ENCODE measurements at regions not wholly inside any gene's neighbourhood (a gene's known extent, or its start where the extent isn't known, plus 50 kb on each side); places are given as distances from the start of the nearest gene placed in this dataset.

DNA sequence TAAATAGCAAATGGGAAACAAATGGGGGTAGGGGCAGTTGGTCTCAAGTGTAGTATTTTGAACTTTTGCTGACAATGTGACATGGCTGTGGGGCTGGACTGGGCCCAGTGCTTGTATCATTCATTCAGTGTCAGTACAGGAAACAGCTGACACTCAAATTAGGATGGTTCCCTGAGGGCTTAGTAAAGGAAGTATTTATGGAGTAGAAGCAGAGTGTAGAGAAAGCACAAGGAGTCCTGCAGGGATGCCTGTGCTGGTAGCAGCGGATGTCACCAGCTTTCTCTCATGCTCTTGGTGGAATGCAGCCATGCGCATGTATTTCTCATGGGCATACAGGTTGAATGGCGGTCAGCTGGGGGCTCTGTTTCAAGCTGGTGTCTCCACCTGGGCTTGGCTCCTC, 72.9 kb upstream of the SLC44A1 start:
- Histone ChIP-seq H3K27me3 (ENCODE audit: control insufficient read depth, insufficient read depth, low read length) (no peaks in the 10 kb centered on the region), H3K36me3 (ENCODE audit: control insufficient read depth, insufficient read depth, low read length) (no peaks in the 10 kb centered on the region), H3K4me3 (ENCODE audit: low read length) (no peak overlapping the region), H3K27ac (ENCODE audit: low read depth, low read length) (no peak overlapping the region), H3K4me1 (ENCODE audit: control insufficient read depth, insufficient read depth, low read length) (no peaks in the 10 kb centered on the region), H3K9ac (ENCODE audit: low read length) (no peak overlapping the region)

GRCh38 chr9:105172436-105172835, 72.0 kb upstream of the SLC44A1 start:
- no peak overlapping the region for H3K27ac ChIP-seq (ENCODE audit: low read depth, low read length)
- H3K27me3 ChIP-seq (ENCODE audit: control insufficient read depth, insufficient read depth, low read length), result no peaks in the 10 kb centered on the region
- H3K4me3 ChIP-seq (ENCODE audit: low read length), result no peak overlapping the region
- H3K4me1 ChIP-seq (ENCODE audit: control insufficient read depth, insufficient read depth, low read length), result no peaks in the 10 kb centered on the region
- no peak overlapping the region for H3K9ac ChIP-seq (ENCODE audit: low read length)
- H3K36me3 ChIP-seq (ENCODE audit: control insufficient read depth, insufficient read depth, low read length), result no peaks in the 10 kb centered on the region

- Histone ChIP-seq H3K27me3 (ENCODE audit: control insufficient read depth, insufficient read depth, low read length) (no peaks in the 10 kb centered on the region), H3K36me3 (ENCODE audit: control insufficient read depth, insufficient read depth, low read length) (no peaks in the 10 kb centered on the region), H3K9ac (ENCODE audit: low read length) (no peak overlapping the region), H3K4me3 (ENCODE audit: low read length) (no peak overlapping the region), H3K4me1 (ENCODE audit: control insufficient read depth, insufficient read depth, low read length) (no peaks in the 10 kb centered on the region), H3K27ac (ENCODE audit: low read depth, low read length) (no peak overlapping the region)
Measured at GRCh38 chr9:105173306-105173705, 71.1 kb upstream of the SLC44A1 start.

- Histone ChIP-seq H3K27ac (ENCODE audit: low read depth, low read length) (no peak overlapping the region), H3K36me3 (ENCODE audit: control insufficient read depth, insufficient read depth, low read length) (no peaks in the 10 kb centered on the region), H3K27me3 (ENCODE audit: control insufficient read depth, insufficient read depth, low read length) (no peaks in the 10 kb centered on the region), H3K9ac (ENCODE audit: low read length) (no peak overlapping the region), H3K4me3 (ENCODE audit: low read length) (no peak overlapping the region), H3K4me1 (ENCODE audit: control insufficient read depth, insufficient read depth, low read length) (no peaks in the 10 kb centered on the region)
Measured at GRCh38 chr9:105173826-105174225, 70.6 kb upstream of the SLC44A1 start.

- Histone ChIP-seq H3K4me3 (ENCODE audit: low read length) (no peak overlapping the region), H3K27me3 (ENCODE audit: control insufficient read depth, insufficient read depth, low read length) (no peaks in the 10 kb centered on the region), H3K4me1 (ENCODE audit: control insufficient read depth, insufficient read depth, low read length) (no peaks in the 10 kb centered on the region), H3K9ac (ENCODE audit: low read length) (no peak overlapping the region), H3K27ac (ENCODE audit: low read depth, low read length) (no peak overlapping the region), H3K36me3 (ENCODE audit: control insufficient read depth, insufficient read depth, low read length) (no peaks in the 10 kb centered on the region)
Measured at GRCh38 chr9:105176194-105176593, 68.3 kb upstream of the SLC44A1 start.

DNA sequence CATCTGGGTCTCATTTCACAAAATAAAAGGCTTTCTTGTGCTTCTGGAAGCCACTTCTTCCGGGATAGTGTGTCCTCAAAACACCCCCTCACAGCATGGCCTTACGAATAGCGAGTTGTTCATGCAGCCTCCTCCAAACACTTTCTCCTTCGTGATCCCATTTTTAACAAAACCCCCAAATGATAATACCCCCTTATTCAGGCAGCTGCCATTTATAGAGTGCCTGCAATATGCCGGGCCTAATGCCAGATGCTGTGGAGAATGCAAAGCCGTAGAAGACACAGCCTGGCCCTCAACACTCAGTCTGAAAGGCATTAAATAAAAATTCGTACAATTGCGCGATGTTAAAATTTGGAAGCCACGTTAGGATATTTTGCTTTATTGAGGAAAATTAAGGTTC, 66.4 kb upstream of the SLC44A1 start:
- Histone ChIP-seq H3K9ac (ENCODE audit: low read length) (no peak overlapping the region), H3K4me3 (ENCODE audit: low read length) (no peak overlapping the region), H3K27ac (ENCODE audit: low read depth, low read length) (no peak overlapping the region), H3K27me3 (ENCODE audit: control insufficient read depth, insufficient read depth, low read length) (no peaks in the 10 kb centered on the region), H3K36me3 (ENCODE audit: control insufficient read depth, insufficient read depth, low read length) (no peaks in the 10 kb centered on the region), H3K4me1 (ENCODE audit: control insufficient read depth, insufficient read depth, low read length) (no peaks in the 10 kb centered on the region)

- Histone ChIP-seq H3K27me3 (ENCODE audit: control insufficient read depth, insufficient read depth, low read length) (no peaks in the 10 kb centered on the region), H3K4me3 (ENCODE audit: low read length) (no peak overlapping the region), H3K27ac (ENCODE audit: low read depth, low read length) (no peak overlapping the region), H3K9ac (ENCODE audit: low read length) (no peak overlapping the region), H3K36me3 (ENCODE audit: control insufficient read depth, insufficient read depth, low read length) (no peaks in the 10 kb centered on the region), H3K4me1 (ENCODE audit: control insufficient read depth, insufficient read depth, low read length) (no peaks in the 10 kb centered on the region)
Measured at GRCh38 chr9:105187781-105188180, 56.7 kb upstream of the SLC44A1 start.

DNA sequence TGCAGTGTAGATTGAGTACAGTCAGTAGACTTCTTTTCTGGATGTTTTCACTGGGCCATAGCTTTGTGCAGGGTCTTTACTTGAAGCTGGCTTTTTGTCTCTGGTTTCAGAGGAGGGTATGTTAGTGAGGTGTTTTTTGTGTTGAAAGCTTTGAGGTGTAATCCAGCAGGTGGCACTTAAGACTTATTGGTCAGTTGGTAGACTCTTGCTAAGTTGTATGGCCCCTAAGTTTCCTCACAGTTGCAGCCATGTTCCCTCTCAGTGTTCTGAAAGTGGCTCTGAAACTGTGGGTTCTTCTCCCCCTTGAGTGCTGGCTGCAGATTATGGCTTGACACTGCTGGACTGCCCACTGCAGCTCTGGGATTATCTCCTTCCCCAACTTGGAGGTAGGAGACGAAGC, 55.7 kb upstream of the SLC44A1 start:
- Histone ChIP-seq H3K9ac (ENCODE audit: low read length) (no peak overlapping the region), H3K27me3 (ENCODE audit: control insufficient read depth, insufficient read depth, low read length) (no peaks in the 10 kb centered on the region), H3K27ac (ENCODE audit: low read depth, low read length) (no peak overlapping the region), H3K4me3 (ENCODE audit: low read length) (no peak overlapping the region), H3K4me1 (ENCODE audit: control insufficient read depth, insufficient read depth, low read length) (no peaks in the 10 kb centered on the region), H3K36me3 (ENCODE audit: control insufficient read depth, insufficient read depth, low read length) (no peaks in the 10 kb centered on the region)

DNA sequence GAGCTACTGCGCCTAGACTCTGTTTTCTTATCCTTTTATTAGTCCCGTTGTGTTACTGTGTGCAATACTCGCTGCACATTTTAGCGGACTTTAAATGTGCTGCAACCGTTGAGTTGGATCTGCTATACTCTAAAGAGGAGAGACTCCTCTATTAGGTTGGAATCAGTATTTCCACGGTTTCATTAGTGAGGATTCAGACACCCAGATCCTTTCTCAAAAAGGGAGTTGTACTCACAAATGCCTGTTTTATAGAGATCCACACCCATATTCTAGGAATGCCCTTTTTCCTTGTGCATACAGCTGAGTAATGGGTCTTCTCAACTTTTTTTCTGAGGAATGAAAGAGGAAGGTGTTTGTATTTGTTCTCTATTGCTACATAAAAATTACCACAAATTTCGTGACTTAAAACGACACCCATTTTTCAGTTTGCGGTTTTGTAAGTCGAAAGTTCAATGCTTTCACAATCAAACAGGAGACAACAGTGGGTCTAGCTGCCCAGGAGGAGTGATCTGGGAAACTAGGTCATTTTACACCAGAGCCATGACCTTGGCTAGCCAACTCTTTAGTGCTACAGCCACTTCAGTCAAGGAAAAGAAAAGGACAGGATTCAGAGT, 52.8 kb upstream of the SLC44A1 start:
- Histone ChIP-seq H3K4me3 (ENCODE audit: low read length) (no peak overlapping the region), H3K36me3 (ENCODE audit: control insufficient read depth, insufficient read depth, low read length) (no peaks in the 10 kb centered on the region), H3K4me1 (ENCODE audit: control insufficient read depth, insufficient read depth, low read length) (no peaks in the 10 kb centered on the region), H3K27me3 (ENCODE audit: control insufficient read depth, insufficient read depth, low read length) (no peaks in the 10 kb centered on the region), H3K9ac (ENCODE audit: low read length) (no peak overlapping the region), H3K27ac (ENCODE audit: low read depth, low read length) (no peak overlapping the region)

- H3K36me3 ChIP-seq (ENCODE audit: control insufficient read depth, insufficient read depth, low read length), result no peaks in the 10 kb centered on the region
- H3K9ac ChIP-seq (ENCODE audit: low read length), result no peak overlapping the region
- H3K4me3 ChIP-seq (ENCODE audit: low read length), result no peak overlapping the region
- no peak overlapping the region for H3K27ac ChIP-seq (ENCODE audit: low read depth, low read length)
- H3K27me3 ChIP-seq (ENCODE audit: control insufficient read depth, insufficient read depth, low read length), result no peaks in the 10 kb centered on the region
- no peaks in the 10 kb centered on the region for H3K4me1 ChIP-seq (ENCODE audit: control insufficient read depth, insufficient read depth, low read length)
Measured at GRCh38 chr9:105193560-105193959, 50.9 kb upstream of the SLC44A1 start.

DNA sequence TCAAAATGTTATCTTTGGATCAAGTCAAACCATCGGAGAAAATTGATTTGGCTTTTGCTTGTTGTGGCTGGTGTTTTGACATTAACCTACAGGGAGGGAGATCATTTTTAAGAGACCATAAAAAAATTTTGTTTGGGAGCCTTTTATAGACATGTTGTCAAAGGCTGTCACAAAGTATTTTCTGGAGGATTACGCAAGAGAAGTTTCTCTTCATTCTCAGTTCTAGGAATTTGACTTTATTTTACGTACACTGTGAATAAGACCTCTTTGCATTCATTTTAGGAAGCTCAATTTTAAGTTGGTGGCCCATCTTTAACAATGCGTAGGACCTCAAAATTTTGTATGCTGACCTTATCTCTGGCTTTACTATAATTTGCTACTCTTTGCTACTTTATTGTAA, 50.2 kb upstream of the SLC44A1 start:
- no peaks in the 10 kb centered on the region for H3K4me1 ChIP-seq (ENCODE audit: control insufficient read depth, insufficient read depth, low read length)
- no peaks in the 10 kb centered on the region for H3K27me3 ChIP-seq (ENCODE audit: control insufficient read depth, insufficient read depth, low read length)
- no peak overlapping the region for H3K27ac ChIP-seq (ENCODE audit: low read depth, low read length)
- H3K4me3 ChIP-seq (ENCODE audit: low read length), result no peak overlapping the region
- H3K9ac ChIP-seq (ENCODE audit: low read length), result no peak overlapping the region
- no peaks in the 10 kb centered on the region for H3K36me3 ChIP-seq (ENCODE audit: control insufficient read depth, insufficient read depth, low read length)

Measured in rectal smooth muscle tissue (tissue), 1 donor.